HepG2 (cell line): ENCODE measurements at regions not wholly inside any gene's neighbourhood (a gene's known extent, or its start where the extent isn't known, plus 50 kb on each side); places are given as distances from the start of the nearest gene placed in this dataset.

Experiments
- ATAC-seq: fragments of 200-7000 bp; cut with Tn5 transposase; 3 replicates; pipeline ENCODE4 v1.9.1; 2020; ENCODE audit warnings: mild to moderate bottlenecking, moderate library complexity
- BruUV-seq: library from RNA; stranded (reverse); fragments of 400-500 nt; replicated peaks from 2 replicates; lab custom pipeline; 2021; lab: Mats Ljungman, UMichigan
- CTCF ChIA-PET: fragments of 300-600 bp; formaldehyde crosslinking; extraction: SDS; loops from one replicate; lab custom pipeline; 2021; ENCODE audit warnings: low total read pairs, inconsistent platforms, low intra/inter-chr PET ratio; lab: Yijun Ruan, JAX
- POLR2A ChIA-PET: fragments of 350-600 bp; sonication (Branson Sonifier 250); formaldehyde crosslinking; loops from one replicate; lab custom pipeline; 2020; ENCODE audit warnings: antibody characterized with exemption, inconsistent platforms; lab: Yijun Ruan, JAX
- DNase-seq: peaks from one replicate; pipeline ENCODE4 v3.0.0-alpha.2; 2015; ENCODE audit warnings: low spot score
- FAIRE-seq: peaks from 3 replicates; lab custom pipeline; 2011; peaks lifted over from hg19 to GRCh38; lab: Jason Lieb, UNC
- H2AFZ ChIP-seq: one replicate; pipeline ENCODE4 v1.6.1; 2011; ENCODE audit warnings: low read length, inconsistent platforms
- H3K27ac ChIP-seq: fragments of 300-600 bp; 3 replicates; pipeline ENCODE4 v1.8.0; 2011; ENCODE audit warnings: mixed run types, mild to moderate bottlenecking, mixed read lengths, low read length, inconsistent platforms; ENCODE audit not compliant: insufficient read depth; ENCODE audit errors: extremely low read length
- H3K27me3 ChIP-seq, 2 experiments: fragments of 200-600 bp in 1 of 2; 2 replicates in 1 of 2; 3 replicates in 1 of 2; pipeline versions ENCODE4 v1.6.0 to v1.8.0; 2011; ENCODE audit warnings: low read length in 2 of 2, mild to moderate bottlenecking in 2 of 2, moderate library complexity in 2 of 2, inconsistent platforms in 1 of 2; ENCODE audit not compliant: insufficient read depth in 2 of 2, control insufficient read depth in 1 of 2
- H3K36me3 ChIP-seq, 2 experiments: fragments of 200-600 bp in 1 of 2; replicated peaks in 1 of 2; 2 replicates in 1 of 2; 3 replicates in 1 of 2; pipeline versions ENCODE4 v1.5.1 to v1.8.0; 2011; ENCODE audit warnings: low read length in 2 of 2, inconsistent platforms in 1 of 2; ENCODE audit not compliant: insufficient read depth in 2 of 2, control insufficient read depth in 1 of 2
- H3K4me1 ChIP-seq: 2 replicates; pipeline ENCODE4 v1.5.1; 2012; ENCODE audit warnings: low read length, inconsistent platforms; ENCODE audit not compliant: insufficient read depth
- H3K4me2 ChIP-seq: 2 replicates; pipeline ENCODE4 v1.6.0; 2011; ENCODE audit warnings: low read depth, low read length, inconsistent platforms
- H3K4me3 ChIP-seq, 3 experiments: fragments of 200-600 bp in 1 of 3; sonication (generic), shearing (Covaris generic) in 1 of 3; replicated peaks in 1 of 3; 2 replicates each; pipeline ENCODE4 v1.5.1; 2011 to 2016; ENCODE audit warnings: low read length in 3 of 3, inconsistent platforms in 2 of 3, low read depth in 2 of 3, mild to moderate bottlenecking in 2 of 3, control low read depth in 1 of 3, mixed read lengths in 1 of 3; ENCODE audit not compliant: insufficient read depth in 1 of 3
- H3K79me2 ChIP-seq: one replicate; pipeline ENCODE4 v1.6.1; 2011; ENCODE audit warnings: low read length, inconsistent platforms; ENCODE audit not compliant: insufficient read depth
- H3K9ac ChIP-seq: 2 replicates; pipeline ENCODE4 v1.6.0; 2011; ENCODE audit warnings: mild to moderate bottlenecking, low read depth, low read length, inconsistent platforms; ENCODE audit not compliant: insufficient read depth
- H3K9me3 ChIP-seq: 2 replicates; pipeline ENCODE4 v1.5.1; 2012; ENCODE audit warnings: mild to moderate bottlenecking, low read length
- H4K20me1 ChIP-seq: 2 replicates; pipeline ENCODE4 v1.6.0; 2011; ENCODE audit warnings: inconsistent platforms, mild to moderate bottlenecking, low read length, moderate library complexity; ENCODE audit not compliant: insufficient read depth
- GABPA ChIP-seq, 2 experiments: IDR thresholded peaks; 2 replicates each; pipeline ENCODE4 v1.6.1; 2011 to 2016; ENCODE audit warnings: low read depth in 2 of 2, low read length in 1 of 2, missing biosample characterization in 1 of 2, missing genetic modification characterization in 1 of 2
- HMG20B ChIP-seq: conservative IDR thresholded peaks from 2 replicates; pipeline ENCODE4 v1.6.1; 2016; ENCODE audit warnings: missing genetic modification reagents, missing compliant biosample characterization
- SMC3 ChIP-seq: IDR thresholded peaks from 2 replicates; pipeline ENCODE4 v1.6.1; 2011; ENCODE audit warnings: low read length, improper control_type of control experiment
- ZNF549 ChIP-seq: sonication (generic); formaldehyde crosslinking; IDR thresholded peaks from 2 replicates; pipeline ENCODE4 v1.5.0; 2020; ENCODE audit warnings: missing genetic modification reagents
- WGBS: methylation state at CpG from one replicate; pipeline ENCODE4 v1.1.6; 2017; ENCODE audit warnings: low lambda C conversion rate; 5-methylcytosine and 5-hydroxymethylcytosine counted together
- in situ Hi-C: cut with HindIII; loops from 2 replicates; pipeline ENCODE4 v1.10.0; 2017; ENCODE audit warnings: low pct_unique_long_range_greater_than_20kb; ENCODE audit not compliant: extremely low pct_ligation_motif_present
- intact Hi-C: fragments of 100-400 bp; cut with micrococcal nuclease; formaldehyde crosslinking; loops from one replicate; pipeline ENCODE4 v1.10.0; 2022; ENCODE audit not compliant: unreplicated experiment
- TF ChIP-seq, protein P1 (sequence below): IDR thresholded peaks from 2 replicates; pipeline ENCODE4 v1.6.1; 2016; ENCODE audit warnings: low read depth, control low read depth

GRCh38 chr3:157755233-157755632 lies 252.0 kb upstream of the VEPH1 start:
- ChIA-PET POLR2A (no interaction called here), CTCF (no interaction called here)
- no peak overlapping the region for H2AFZ ChIP-seq
- no peaks in the 10 kb centered on the region for H3K36me3 ChIP-seq
- no peaks in the 10 kb centered on the region for H4K20me1 ChIP-seq
- peaks cover 0 to 12% of the 10 kb centered on the region in 2 experiments; a peak in 2 of 5 replicates for H3K27me3 ChIP-seq
- no peaks in the 10 kb centered on the region for H3K79me2 ChIP-seq
- H3K27ac ChIP-seq = no peak overlapping the region
- H3K9ac ChIP-seq = no peak overlapping the region
- WGBS = 4% methylated on average over 5 of the region's 5 CpGs
- H3K4me3 ChIP-seq = no peak overlapping the region
- peak; percentile 2; the same call in 1 of the 2 replicates for TF ChIP-seq SMC3
- TF ChIP-seq GABPA (IDR thresholded peaks at IDR 0.05; ENCODE audit: low read depth, low read length) = no peak
- TF ChIP-seq GABPA (CRISPR knock-in tag; IDR thresholded peaks at IDR 0.05; ENCODE audit: low read depth) = no peak
- in situ Hi-C loops (no loop called here), intact Hi-C loops (no loop called here)
- H3K9me3 ChIP-seq = no peaks in the 10 kb centered on the region
- DNase-seq (no peak), FAIRE-seq (no peak), ATAC-seq (peak; percentile 39; the same call in 2 of the 3 replicates)
- no peaks in the 10 kb centered on the region for H3K4me1 ChIP-seq
- no TSS peak for BruUV-seq
- no peak overlapping the region for H3K4me2 ChIP-seq

GRCh38 chr3:157754451-157754850 lies 251.2 kb upstream of the VEPH1 start:
- H3K27ac ChIP-seq = no peak overlapping the region
- H3K4me3 ChIP-seq = no peak overlapping the region
- ATAC-seq (no peak), FAIRE-seq (no peak), DNase-seq (no peak)
- 6% methylated on average over 3 of the region's 3 CpGs for WGBS
- H3K36me3 ChIP-seq = no peaks in the 10 kb centered on the region
- peaks cover 0 to 12% of the 10 kb centered on the region in 2 experiments; a peak in 2 of 5 replicates for H3K27me3 ChIP-seq
- H3K4me1 ChIP-seq = no peaks in the 10 kb centered on the region
- H3K9ac ChIP-seq = no peak overlapping the region
- CTCF ChIA-PET = no interaction called here
- H2AFZ ChIP-seq = no peak overlapping the region
- in situ Hi-C loops (no loop called here), intact Hi-C loops (no loop called here)
- no peaks in the 10 kb centered on the region for H4K20me1 ChIP-seq
- H3K9me3 ChIP-seq = no peaks in the 10 kb centered on the region
- no peaks in the 10 kb centered on the region for H3K79me2 ChIP-seq
- BruUV-seq = no TSS peak
- POLR2A ChIA-PET = no interaction called here
- no peak overlapping the region for H3K4me2 ChIP-seq
- no peak for TF ChIP-seq HMG20B (CRISPR knock-in tag)
- TF ChIP-seq ZNF549 (CRISPR knock-in tag) = no peak
- TF ChIP-seq, protein P1, sequence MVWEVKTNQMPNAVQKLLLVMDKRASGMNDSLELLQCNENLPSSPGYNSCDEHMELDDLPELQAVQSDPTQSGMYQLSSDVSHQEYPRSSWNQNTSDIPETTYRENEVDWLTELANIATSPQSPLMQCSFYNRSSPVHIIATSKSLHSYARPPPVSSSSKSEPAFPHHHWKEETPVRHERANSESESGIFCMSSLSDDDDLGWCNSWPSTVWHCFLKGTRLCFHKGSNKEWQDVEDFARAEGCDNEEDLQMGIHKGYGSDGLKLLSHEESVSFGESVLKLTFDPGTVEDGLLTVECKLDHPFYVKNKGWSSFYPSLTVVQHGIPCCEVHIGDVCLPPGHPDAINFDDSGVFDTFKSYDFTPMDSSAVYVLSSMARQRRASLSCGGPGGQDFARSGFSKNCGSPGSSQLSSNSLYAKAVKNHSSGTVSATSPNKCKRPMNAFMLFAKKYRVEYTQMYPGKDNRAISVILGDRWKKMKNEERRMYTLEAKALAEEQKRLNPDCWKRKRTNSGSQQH (CRISPR knock-in tag) = no peak
